K562 (cell line): ENCODE measurements at regions not wholly inside any gene's neighbourhood (a gene's known extent, or its start where the extent isn't known, plus 50 kb on each side); places are given as distances from the start of the nearest gene placed in this dataset.

Experiments
- ATF4 ChIP-seq: fragments of 450-650 bp; formaldehyde crosslinking; IDR thresholded peaks from 2 replicates; pipeline ENCODE4 v1.4.0; 2022; ENCODE audit warnings: mild to moderate bottlenecking, moderate library complexity
- ATF6 ChIP-seq: sonication (generic); formaldehyde crosslinking; IDR thresholded peaks from 2 replicates; pipeline ENCODE4 v1.4.0; 2020; ENCODE audit warnings: mild to moderate bottlenecking, missing genetic modification reagents
- CREB1 ChIP-seq, 2 experiments: sonication (generic) in 1 of 2; formaldehyde crosslinking in 1 of 2; IDR thresholded peaks; 2 replicates each; pipeline versions ENCODE4 v1.6.1 to v1.8.0; 2012 to 2022; ENCODE audit warnings: inconsistent platforms in 1 of 2, mild to moderate bottlenecking in 1 of 2, missing genetic modification reagents in 1 of 2, moderate library complexity in 1 of 2
- CTCF ChIP-seq, 3 experiments: IDR thresholded peaks in 2 of 3; conservative IDR thresholded peaks in 1 of 3; 2 replicates each; pipeline ENCODE4 v1.5.1; 2011 to 2012; ENCODE audit warnings: low read length in 3 of 3, mild to moderate bottlenecking in 3 of 3, control low read depth in 2 of 3, improper control_type of control experiment in 1 of 3, inconsistent platforms in 1 of 3, low read depth in 1 of 3, mixed read lengths in 1 of 3, moderate library complexity in 1 of 3; ENCODE audit not compliant: insufficient read depth in 2 of 3
- POLR2A ChIP-seq: fragments of 450-650 bp; conservative IDR thresholded peaks from 2 replicates; pipeline ENCODE4 v1.6.1; 2016
- SAFB ChIP-seq: fragments of 200-400 bp; formaldehyde crosslinking; IDR thresholded peaks from 2 replicates; pipeline ENCODE4 v1.6.1; 2017; ENCODE audit warnings: low read depth, low read length, borderline replicate concordance
- ZNF124 ChIP-seq: sonication (generic); formaldehyde crosslinking; IDR thresholded peaks from 2 replicates; pipeline ENCODE4 v1.8.1; 2022; ENCODE audit warnings: missing genetic modification reagents

DNA sequence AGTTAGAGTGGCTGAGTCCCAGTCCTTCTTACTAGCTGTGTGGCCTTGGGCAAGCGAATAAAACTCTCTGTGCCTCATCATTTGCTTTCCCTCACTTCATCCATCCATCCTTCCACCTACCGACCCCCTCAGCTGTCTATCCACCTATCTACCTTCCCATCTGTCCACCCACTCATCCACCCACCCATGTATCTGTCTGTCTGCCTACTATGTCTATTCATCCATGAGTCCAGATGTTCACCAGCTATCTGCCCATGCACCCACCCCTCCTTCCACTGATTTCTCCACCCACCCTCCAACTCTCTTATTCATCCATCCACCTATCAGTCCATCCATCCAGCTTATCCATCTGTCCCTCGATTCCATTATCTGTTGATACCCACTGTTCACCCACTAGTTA, 60.4 kb upstream of the ATP2B2 start:
- no peak for TF ChIP-seq ATF4
- no peak for TF ChIP-seq CTCF (IDR thresholded peaks at IDR 0.05 in 2 of 3, conservative IDR thresholded peaks at IDR 0.05 in 1 of 3; ENCODE audit: insufficient read depth in 2 of 3, low read depth in 1 of 3, low read length in 3 of 3)
- no peak for TF ChIP-seq POLR2A
- TF ChIP-seq ZNF124 (CRISPR knock-in tag): no peak
- TF ChIP-seq CREB1 (IDR thresholded peaks at IDR 0.05): no peak
- no peak for TF ChIP-seq CREB1 (CRISPR knock-in tag; IDR thresholded peaks at IDR 0.05)
- no peak for TF ChIP-seq ATF6 (CRISPR knock-in tag)
- no peak for TF ChIP-seq SAFB
